HL-60/S4 treated with retinoic acid at 250 ng/mL for 4 days and 3 days (cell line): ENCODE measurements at regions not wholly inside any gene's neighbourhood (a gene's known extent, or its start where the extent isn't known, plus 50 kb on each side); places are given as distances from the start of the nearest gene placed in this dataset.
"Not testable (repeated sequence)": the region's sequence is repeated elsewhere in the genome, so short reads cannot be mapped to it uniquely, and the experiment has no call there.

Source experiments
- in situ Hi-C: fragments of 300-500 bp; cut with MboI; formaldehyde crosslinking; loops from 2 replicates; pipeline ENCODE4 v1.7.0; 2022; ENCODE audit warnings: low sequenced_read_pairs

DNA sequence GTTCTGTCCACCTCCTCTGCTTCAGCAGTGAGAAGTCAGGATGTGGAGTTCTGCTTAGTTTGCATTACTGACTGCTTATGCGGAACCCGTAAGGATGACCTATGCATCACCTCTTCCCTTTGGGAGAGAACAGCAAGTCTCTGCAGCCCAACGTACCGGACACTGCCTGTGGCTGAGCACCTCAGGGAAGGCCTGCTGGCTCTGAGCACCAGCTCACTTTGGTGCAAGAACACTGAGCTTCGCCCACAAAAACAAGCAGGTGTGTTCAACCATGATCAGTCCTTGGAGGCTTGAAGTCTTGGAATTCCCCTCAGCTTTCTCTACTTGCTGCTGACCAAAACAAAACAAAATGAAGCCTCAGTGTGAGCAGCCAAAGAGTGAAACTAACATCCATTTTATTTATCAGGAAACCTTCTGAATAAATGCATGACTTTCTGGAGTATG is 52.7 kb upstream of the NCK2 start:
- in situ Hi-C loops = no loop called here

DNA sequence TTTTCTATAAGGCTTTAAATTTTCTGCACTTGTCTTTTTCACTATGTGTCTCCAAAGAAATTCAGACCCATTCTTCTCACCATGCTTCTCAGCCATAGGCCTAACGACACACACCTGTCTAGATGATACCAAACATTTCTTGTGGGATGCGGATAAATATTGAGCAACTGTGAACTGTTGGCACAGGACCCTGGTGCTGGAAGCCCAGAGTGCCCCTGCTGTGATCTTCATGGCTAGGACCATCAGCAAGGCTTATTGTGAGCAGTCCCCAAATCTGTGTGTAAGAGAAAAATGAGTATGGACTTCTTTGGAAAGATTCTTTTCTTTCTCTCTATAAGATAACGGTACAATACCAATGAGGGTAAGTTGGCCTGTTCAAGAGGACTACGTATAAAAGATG is 54.1 kb upstream of the NCK2 start:
- in situ Hi-C loops = no loop called here

DNA sequence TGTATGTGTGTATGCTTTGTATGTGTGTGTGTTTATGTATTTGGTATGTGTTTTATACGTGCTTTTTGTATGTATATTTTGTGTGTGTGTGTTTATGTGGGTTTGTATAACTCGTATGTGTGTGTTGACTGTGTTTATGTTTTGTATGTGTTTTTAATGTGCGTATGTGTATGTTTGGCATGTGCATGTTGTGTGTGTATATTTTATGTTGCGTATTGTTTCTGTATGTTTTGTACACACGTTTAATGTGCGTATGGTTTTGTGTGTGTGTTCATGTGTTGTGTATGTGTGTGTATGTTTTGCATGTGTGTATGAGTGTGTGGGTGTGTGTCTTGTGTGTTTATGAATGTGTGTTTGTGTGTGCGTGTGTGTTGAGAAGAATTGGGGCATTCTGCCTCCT is 55.2 kb upstream of the NCK2 start:
- in situ Hi-C loops = no loop called here

DNA sequence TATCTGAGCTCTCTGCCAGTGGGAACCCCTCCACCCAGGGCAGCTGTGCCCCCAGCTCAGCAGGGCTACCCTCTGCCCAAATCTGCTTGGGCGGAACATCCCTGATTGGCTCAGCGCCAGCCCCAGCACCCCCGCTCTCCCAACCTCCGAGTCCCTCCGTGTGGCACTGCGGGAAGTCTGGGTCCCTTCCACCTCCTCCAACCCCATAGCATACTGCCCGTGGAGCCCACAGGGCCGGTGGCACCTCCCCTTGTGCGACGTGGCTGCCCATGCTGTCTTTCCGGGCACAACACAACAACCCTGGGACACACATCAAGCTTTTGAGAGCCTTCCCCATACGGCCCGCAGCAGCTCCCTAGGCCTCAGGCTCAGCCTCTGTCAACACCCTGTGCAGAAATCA is 55.8 kb upstream of the NCK2 start:
- in situ Hi-C loops = no loop called here

DNA sequence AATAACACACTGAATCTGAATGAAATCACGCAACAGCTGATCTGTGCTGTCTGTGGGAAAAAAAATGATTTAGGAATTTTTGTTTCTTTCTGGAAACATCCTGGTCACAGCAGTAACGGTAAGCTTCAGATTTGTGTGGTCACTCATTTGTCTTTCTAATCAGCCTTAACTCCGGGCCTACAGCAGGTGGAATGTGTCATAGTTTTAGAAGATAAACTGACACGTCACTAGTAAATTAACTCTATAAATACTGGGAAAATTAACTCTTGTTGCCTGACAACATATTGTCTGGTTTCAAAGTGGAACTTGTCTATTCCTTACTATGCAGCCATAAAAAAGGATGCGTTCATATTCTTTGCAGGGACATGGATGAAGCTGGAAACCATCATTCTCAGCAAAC is 58.1 kb upstream of the NCK2 start:
- in situ Hi-C loops = no loop called here

DNA sequence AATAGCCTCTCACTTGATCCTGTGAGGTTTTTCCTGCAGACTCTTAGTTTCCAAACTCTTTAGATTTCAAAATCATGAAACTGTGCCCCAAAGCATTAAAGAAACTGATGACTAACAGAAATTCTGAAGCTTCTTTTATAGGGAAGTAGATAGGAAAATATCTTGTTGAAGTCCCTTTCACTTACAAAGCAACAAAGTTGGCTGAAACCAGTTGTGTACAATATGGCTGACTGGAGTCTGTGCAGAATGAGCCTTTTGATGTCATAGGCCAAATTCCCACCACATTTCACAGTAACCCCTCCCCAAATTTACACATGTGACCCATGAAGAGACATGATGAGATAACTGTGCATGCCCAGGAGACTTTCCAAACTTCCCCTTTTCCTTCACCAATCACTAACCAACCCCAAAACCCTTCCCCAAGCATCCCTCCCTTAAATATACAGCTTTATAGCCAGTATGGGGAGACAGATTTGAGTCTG is 61.7 kb upstream of the NCK2 start:
- in situ Hi-C loops = no loop called here

DNA sequence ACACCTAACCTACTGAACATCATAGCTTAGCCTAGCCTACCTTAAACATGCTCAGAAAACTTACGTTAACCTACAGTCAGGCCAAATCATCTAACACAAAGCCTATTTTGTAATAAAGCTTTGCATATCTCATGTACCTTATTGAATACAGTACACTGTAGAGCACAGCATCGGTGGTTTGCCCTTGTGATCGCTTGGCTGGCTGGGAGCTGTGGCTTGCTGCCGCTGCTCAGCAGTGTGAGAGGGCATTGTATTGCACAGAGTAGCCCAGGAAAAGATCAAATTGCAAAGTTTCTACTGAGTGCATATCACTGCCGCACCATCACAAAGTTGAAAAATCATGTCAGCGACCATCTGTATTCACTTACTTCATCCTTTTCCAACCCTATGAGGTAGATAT is 62.3 kb upstream of the NCK2 start:
- in situ Hi-C loops = no loop called here

DNA sequence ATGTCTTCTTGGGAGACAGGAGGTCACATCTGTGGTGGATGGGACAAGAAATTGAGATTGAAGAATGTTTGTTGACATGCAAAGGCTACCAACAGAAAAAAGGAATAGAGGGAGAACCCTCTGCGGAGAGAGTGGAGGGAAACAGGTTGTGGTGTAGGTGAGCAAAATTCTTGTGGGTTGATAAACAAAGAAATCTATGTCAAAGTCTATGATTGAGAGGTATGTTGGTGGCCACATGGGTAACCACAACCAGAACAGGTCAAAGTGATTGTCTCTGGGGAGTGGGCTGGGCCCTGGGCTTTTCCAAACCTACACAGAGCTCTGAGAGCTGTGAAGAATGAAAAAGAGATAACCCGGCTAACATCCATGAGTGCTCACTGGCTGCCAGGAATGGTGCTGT is 62.8 kb upstream of the NCK2 start:
- in situ Hi-C loops = no loop called here

DNA sequence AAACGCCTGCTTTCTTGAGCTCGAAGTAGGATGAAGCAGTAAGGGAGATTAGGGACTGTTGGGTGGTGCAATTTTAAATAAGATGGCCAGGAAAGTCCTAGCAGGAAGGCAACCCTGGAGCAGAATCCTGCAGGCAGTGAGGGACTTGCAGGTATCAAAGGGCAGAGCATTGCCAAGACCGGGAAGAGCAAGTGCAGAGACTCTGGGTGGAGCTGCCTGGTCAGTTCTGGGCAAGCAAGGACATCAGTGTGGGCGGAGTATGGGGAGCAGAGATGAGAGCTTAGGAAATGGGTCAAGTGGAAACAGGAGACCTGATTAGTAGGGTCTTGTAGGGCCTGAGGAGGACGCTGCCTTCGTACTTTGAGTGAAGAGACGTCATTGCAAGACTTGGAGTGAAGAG is 64.4 kb upstream of the NCK2 start:
- in situ Hi-C loops = no loop called here

DNA sequence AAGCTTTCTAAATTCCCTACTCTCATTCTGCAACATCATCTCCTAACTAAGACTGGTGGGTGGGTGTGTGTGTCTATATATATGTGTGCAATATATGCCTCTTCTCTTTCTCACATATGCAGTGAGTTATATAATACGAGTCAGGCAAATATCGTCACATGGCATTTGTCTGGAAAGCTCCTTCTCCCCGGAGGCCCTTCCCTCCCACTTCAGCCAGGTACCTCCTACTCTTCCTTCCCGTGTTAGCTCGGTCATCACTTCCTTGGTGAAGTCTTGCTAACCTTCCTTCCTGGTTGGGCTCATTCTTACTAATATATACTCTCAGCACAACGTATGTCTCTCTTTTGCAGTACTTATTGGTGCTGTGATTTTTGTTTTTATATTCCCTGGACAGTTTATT is 66.4 kb upstream of the NCK2 start:
- in situ Hi-C loops = no loop called here

DNA sequence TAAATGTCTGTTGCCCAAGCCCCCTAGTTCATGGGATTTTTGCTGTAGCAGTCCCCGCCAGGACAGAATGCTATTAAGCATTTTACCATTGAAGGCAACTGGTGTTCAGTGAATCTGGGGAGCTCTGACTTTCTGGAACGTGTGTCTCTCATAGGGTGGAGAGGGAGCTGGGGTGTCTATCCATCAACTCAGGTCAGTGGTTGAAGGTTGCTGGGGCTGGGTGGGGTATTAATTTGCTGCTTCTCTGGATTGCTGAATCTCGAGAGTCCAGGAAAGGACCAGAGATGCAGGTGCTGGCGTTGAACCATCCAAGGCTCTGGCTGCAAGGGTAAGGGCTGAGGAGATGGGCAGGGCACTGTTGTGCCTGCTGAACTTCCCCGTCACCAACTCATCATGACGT is 66.8 kb upstream of the NCK2 start:
- in situ Hi-C loops = no loop called here

DNA sequence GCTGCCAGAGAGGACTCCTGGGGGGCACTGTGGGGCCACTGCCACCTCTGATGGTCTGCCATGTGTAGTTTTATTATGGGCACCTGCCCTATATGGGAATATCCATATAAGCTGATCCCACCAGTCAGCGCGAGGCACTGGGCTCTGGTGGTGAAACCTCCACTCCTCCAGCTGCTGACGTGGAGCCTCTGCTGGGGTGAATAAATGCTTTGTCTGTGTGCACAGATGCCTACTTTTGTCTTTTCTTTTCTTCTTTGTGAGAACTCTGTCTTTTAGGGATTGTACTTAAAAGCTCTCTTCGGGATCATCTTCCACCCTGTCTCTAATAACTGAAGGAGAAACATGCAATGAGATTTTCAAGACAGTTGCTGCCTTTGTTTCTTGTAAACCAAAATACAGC is 68.9 kb upstream of the NCK2 start:
- in situ Hi-C loops = no loop called here

DNA sequence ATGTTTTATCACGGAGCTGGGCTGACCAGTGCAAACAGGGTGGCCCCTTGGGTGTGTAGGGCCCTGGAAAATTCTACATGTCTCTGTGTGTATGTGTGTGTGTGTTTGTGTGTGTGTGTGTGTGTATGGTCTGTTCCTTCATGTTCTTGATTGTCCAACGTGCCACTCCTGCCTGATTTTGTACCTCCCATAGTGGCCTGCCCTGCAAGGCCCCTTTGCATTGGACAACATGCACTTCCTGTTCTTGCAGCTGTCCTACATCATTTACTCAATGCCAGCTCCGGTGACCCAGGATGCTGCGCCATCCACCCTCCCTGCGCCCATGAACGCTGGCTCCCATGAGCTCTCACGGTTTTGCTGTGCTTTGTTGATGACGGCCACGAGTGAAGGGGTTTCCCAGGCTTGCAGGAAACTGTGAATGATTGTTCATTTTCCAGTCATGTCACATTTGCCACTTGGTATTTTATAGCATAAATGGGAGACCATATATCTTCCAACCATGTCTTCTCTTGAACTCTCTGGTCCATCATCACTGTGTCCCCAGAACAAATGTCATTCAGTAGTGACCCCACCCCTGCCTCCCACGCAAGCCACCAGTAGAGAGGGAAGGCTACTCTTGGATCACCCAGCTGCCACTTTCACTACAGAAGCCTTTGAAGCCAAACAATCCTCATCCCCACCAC is 69.7 kb upstream of the NCK2 start:
- in situ Hi-C loops = no loop called here

DNA sequence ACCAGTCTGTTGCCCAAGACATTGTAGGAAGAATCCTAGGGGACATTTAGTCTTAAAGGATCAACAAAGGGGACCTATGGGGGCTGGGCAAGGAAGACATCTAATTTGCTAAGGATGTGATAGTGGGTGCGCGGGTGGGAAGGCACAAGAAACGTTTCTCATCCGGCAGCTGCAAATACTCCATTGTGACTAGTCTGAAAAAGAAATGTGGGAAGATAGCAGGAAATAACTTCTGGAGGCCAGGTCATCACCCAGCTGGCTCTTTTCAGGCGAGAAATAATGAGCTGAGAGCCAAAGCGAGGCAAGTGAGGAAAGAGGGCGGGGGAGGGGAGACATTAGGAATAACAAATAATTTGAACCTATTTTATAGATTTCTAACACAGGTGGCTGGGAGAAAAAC is 70.3 kb upstream of the NCK2 start:
- in situ Hi-C loops = no loop called here

DNA sequence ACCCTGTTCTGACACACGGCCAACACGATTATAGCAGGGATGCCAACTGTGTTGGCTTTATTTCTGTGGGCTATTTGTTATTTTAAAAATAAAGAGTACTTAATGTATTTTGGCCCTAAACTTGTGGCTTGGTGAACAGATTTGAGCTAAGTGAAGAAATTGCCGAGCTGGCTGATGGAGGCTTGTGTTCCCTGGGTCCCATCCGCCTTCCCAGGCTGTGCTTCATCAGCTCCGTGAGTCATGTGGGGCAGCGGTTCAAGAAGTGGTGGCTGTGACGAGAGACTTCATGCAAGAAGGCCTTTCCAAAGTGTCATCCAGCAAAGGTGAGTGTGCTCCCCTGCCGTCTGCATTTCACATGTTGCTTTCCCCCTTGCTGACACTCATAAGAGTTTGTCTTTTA is 73.6 kb upstream of the NCK2 start:
- in situ Hi-C loops = no loop called here

DNA sequence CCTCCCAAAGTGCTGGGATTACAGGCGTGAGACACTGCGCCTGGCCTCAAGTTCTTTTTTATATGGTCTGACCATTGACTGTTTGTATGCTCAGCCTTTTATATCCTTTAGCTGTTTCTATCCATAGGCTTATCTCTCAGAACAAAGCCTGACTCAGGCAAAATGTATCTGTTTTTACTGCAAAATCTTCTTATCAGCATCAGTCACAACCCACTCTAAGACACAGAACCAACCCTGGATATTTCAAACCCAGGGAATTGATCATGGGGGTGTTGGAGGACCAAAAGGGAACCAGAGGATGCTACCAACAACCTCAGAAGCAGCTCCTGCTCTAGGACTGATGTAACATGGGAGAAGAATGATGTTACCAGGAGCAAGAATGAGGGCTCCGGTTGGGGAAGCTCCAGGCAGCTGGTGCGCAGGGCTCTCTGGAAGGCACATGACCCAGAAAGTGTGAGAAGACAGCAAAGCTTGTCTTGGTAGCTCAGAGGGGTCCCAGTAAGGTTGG is 75.3 kb upstream of the NCK2 start:
- in situ Hi-C loops = no loop called here

DNA sequence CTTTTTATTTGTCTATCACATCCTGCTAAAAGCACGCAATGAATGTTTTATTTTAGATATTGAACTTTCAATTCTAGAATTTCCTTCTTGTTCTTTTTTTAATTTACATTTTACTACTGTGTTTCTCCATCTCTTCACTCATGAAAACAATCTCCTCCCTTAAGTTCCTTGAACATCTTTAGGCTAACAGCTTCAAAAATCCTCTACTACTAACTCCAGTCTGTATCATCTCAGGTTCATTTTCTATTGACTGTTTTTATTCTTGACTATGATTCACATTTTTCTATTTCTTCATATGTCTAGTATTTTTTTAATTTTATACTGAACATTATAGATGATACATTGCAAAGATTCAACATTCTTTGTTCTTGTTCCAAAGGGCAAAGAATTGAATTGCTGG is 79.2 kb upstream of the NCK2 start:
- in situ Hi-C loops = no loop called here

DNA sequence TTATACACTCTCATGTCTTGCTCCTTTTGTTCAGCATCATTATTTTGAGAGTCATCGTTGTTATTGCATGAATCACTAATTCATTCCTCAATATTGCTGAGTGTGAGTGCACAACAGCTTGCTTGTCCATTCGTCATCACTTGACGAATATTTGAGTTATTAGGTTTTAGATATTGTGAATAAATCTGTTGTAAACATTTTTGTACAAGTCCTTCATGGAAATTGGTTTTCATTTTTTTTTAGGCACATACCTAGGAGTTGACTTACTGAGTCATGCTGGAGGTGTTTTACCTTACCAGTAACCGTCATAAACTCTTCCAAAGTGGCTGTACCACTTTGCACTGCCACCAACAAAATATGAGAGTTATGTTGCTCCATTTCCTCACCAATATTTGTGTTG is 84.2 kb upstream of the NCK2 start:
- in situ Hi-C loops = no loop called here

DNA sequence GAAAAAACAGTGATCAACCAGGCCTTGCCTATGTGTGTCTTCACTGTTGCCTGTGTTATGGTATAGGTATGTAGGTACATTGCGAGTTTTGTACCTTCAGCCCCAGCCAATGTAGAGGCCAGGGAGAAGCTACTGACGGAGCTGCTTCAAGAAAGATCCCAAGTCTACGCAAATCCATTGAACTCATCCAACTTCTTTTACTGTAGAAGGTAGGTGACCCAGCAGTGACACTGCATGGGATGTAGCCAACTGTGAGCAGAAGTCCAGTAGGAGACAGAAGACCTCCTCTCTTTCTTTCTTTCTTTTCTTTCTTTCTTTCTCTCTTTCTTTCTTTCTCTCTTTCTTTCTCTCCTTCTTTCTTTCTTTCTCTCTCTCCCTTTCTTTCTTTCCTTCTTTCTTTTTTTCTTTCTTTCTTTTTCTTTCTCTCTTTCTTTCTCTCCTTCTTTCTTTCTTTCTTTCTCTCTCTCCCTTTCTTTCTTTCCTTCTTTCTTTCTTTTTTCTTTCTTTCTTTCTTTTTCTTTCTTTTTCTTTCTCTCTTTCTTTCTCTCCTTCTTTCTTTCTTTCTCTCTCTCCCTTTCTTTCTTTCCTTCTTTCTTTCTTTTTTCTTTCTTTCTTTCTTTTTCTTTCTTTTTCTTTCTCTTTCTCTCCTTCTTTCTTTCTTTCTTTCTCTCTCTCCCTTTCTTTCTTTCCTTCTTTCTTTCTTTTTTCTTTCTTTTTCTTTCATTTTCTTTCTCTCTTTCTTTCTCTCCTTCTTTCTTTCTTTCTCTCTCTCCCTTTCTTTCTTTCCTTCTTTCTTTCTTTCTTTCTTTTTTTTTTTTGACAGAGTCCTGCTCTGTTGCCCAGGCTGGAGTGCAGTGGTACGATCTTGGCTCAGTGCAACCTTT is 88.7 kb upstream of the NCK2 start:
- in situ Hi-C loops = not testable (repeated sequence)

DNA sequence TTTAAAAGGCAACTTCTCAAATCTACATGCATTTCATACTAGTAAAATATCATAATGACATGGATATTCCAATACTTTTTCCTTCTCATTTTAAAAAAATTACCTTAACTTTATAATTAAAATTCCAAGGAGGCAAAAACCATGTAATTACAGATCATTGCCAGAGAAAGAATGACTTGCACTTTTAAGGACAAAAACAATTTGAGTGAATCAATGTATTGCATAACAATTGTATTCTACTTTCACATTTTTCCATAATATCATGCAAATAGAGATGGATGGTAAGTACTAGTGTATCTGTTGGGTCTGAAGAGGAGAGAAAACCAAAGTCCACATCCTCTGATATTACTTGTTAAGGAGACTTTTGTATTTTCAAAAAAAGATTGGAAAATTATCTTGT is 89.5 kb upstream of the NCK2 start:
- in situ Hi-C loops = no loop called here

DNA sequence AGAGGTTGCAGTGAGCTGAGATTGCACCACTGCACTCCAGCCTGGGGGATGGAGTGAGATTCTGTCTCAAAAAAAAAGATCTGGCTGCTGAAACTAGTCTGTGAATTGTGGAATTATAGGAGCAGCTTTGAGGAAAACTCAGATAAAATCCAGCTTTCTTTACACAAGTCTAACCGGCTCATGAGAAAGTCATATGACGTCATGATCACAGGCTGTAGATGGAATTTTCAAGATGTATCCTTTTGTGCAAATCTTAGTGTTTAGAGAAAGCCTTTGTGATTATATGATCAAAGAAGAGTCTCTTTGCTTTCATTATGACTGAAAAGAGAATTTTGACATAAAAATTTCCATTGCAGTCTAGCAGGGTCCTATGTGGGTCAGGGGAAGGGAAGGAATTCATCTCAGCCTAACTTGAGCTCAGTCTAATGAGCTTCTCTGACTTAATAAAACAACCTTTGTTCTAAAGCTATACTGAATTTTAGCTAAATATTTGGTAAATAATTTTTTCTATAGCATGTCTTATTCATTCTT is 90.2 kb upstream of the NCK2 start:
- in situ Hi-C loops = no loop called here

DNA sequence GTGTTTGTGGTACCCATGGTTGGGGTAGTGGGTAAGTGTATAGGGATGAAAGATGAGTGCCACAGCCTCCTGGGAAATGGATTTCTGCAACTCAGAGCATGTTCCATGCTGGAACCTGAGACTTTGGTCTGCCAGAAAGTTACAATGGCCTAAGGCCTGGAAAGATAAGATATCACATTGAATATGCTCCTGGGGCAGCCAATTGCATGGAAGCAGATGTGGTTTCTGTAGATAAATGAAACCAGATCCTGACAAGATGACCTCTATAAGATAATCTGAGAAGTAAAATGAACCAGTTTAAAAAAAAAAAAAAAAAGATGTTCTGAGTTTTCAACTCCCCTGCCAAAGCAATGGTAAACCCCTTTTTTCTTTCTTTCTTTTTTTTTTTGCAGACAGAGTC is 91.4 kb upstream of the NCK2 start:
- in situ Hi-C loops = no loop called here
